H9 (cell line): ENCODE measurements at regions not wholly inside any gene's neighbourhood (a gene's known extent, or its start where the extent isn't known, plus 50 kb on each side); places are given as distances from the start of the nearest gene placed in this dataset.
A peak's percentile ranks its signal among the peaks of the same experiment; 100 is the strongest.

Source experiments
- DNase-seq: peaks from one replicate; pipeline ENCODE4 v3.0.0-alpha.2; 2017
- H2AFZ ChIP-seq: one replicate; pipeline ENCODE4 v1.6.1; 2013; ENCODE audit warnings: mild to moderate bottlenecking, low read length, control low read depth, moderate library complexity
- H2AK5ac ChIP-seq: 2 replicates; pipeline ENCODE4 v1.6.1; 2013; ENCODE audit warnings: low read length, control low read depth, mixed read lengths; ENCODE audit not compliant: insufficient read length
- H2BK120ac ChIP-seq: one replicate; pipeline ENCODE4 v1.6.1; 2013; ENCODE audit warnings: low read depth, mild to moderate bottlenecking, low read length, control low read depth, inconsistent platforms; ENCODE audit not compliant: poor library complexity, severe bottlenecking
- H2BK12ac ChIP-seq: 2 replicates; pipeline ENCODE4 v1.6.1; 2013; ENCODE audit warnings: low read length, control low read depth, mixed read lengths, low read depth; ENCODE audit not compliant: insufficient read length
- H2BK15ac ChIP-seq: 2 replicates; pipeline ENCODE4 v1.6.1; 2013; ENCODE audit warnings: low read depth, low read length, control low read depth
- H2BK20ac ChIP-seq: one replicate; pipeline ENCODE4 v1.6.1; 2013; ENCODE audit warnings: low read depth, mild to moderate bottlenecking, low read length, control low read depth, inconsistent platforms; ENCODE audit not compliant: poor library complexity, severe bottlenecking
- H2BK5ac ChIP-seq: 2 replicates; pipeline ENCODE4 v1.6.1; 2013; ENCODE audit warnings: low read length, control low read depth, mixed read lengths; ENCODE audit not compliant: insufficient read length
- H3K14ac ChIP-seq: 2 replicates; pipeline ENCODE4 v1.6.1; 2013; ENCODE audit warnings: low read length, control low read depth; ENCODE audit not compliant: insufficient read depth
- H3K18ac ChIP-seq: 2 replicates; pipeline ENCODE4 v1.6.1; 2013; ENCODE audit warnings: low read depth, mild to moderate bottlenecking, mixed read lengths, low read length, control low read depth; ENCODE audit not compliant: insufficient read length
- H3K23ac ChIP-seq: 2 replicates; pipeline ENCODE4 v1.6.1; 2013; ENCODE audit warnings: low read length, control low read depth, mixed read lengths, low read depth; ENCODE audit not compliant: insufficient read length
- H3K23me2 ChIP-seq: 2 replicates; pipeline ENCODE4 v1.6.1; 2013; ENCODE audit warnings: low read depth, mild to moderate bottlenecking, mixed read lengths, low read length, control low read depth; ENCODE audit not compliant: insufficient read length, poor library complexity, severe bottlenecking
- H3K27ac ChIP-seq: 2 replicates; pipeline ENCODE4 v1.5.1; 2013; ENCODE audit warnings: low read length, control low read depth, mixed read lengths, low read depth; ENCODE audit not compliant: insufficient read length
- H3K27me3 ChIP-seq: 2 replicates; pipeline ENCODE4 v1.6.1; 2013; ENCODE audit warnings: low read length, control low read depth, inconsistent platforms; ENCODE audit not compliant: insufficient read depth
- H3K4ac ChIP-seq: 2 replicates; pipeline ENCODE4 v1.6.1; 2013; ENCODE audit warnings: low read depth, mild to moderate bottlenecking, control low read depth, inconsistent platforms, low read length, moderate library complexity
- H3K4me1 ChIP-seq: 2 replicates; pipeline ENCODE4 v1.6.1; 2013; ENCODE audit warnings: low read length, control low read depth, inconsistent platforms; ENCODE audit not compliant: insufficient read depth
- H3K4me2 ChIP-seq: 2 replicates; pipeline ENCODE4 v1.6.1; 2013; ENCODE audit warnings: low read length, control low read depth, mixed read lengths; ENCODE audit not compliant: insufficient read length, insufficient read depth
- H3K56ac ChIP-seq: 2 replicates; pipeline ENCODE4 v1.6.1; 2013; ENCODE audit warnings: low read depth, mild to moderate bottlenecking, mixed read lengths, low read length, control low read depth; ENCODE audit not compliant: insufficient read length
- H3K79me1 ChIP-seq: 2 replicates; pipeline ENCODE4 v1.6.1; 2013; ENCODE audit warnings: low read depth, mild to moderate bottlenecking, moderate library complexity, low read length, control low read depth, inconsistent platforms; ENCODE audit not compliant: insufficient read depth, poor library complexity, severe bottlenecking
- H3K79me2 ChIP-seq: 2 replicates; pipeline ENCODE4 v1.6.1; 2013; ENCODE audit warnings: low read length, control low read depth, inconsistent platforms; ENCODE audit not compliant: insufficient read depth
- H3K9ac ChIP-seq: 2 replicates; pipeline ENCODE4 v1.6.1; 2013; ENCODE audit warnings: low read length, control low read depth, mixed read lengths; ENCODE audit not compliant: insufficient read length; ENCODE audit errors: extremely low read depth
- H3K9me3 ChIP-seq: one replicate; pipeline ENCODE4 v1.6.1; 2013; ENCODE audit warnings: low read depth, low read length, inconsistent platforms; ENCODE audit not compliant: control insufficient read depth
- H3T11ph ChIP-seq: one replicate; pipeline ENCODE4 v1.6.1; 2013; ENCODE audit warnings: mild to moderate bottlenecking, low read length, control low read depth, inconsistent platforms
- H4K20me1 ChIP-seq: one replicate; pipeline ENCODE4 v1.6.1; 2013; ENCODE audit not compliant: control insufficient read depth, insufficient read length, insufficient read depth
- H4K5ac ChIP-seq: 2 replicates; pipeline ENCODE4 v1.6.1; 2013; ENCODE audit warnings: low read depth, mild to moderate bottlenecking, mixed read lengths, low read length, control low read depth; ENCODE audit not compliant: insufficient read length
- H4K8ac ChIP-seq: replicated peaks from 2 replicates; pipeline ENCODE4 v1.6.1; 2013; ENCODE audit warnings: low read length, control low read depth, mixed read lengths, low read depth; ENCODE audit not compliant: insufficient read length
- H4K91ac ChIP-seq: 2 replicates; pipeline ENCODE4 v1.6.1; 2013; ENCODE audit warnings: low read depth, mild to moderate bottlenecking, moderate library complexity, mixed read lengths, low read length, control low read depth; ENCODE audit not compliant: insufficient read length
- H3K27ac Mint-ChIP-seq, 3 experiments: 2 replicates in 2 of 3; 3 replicates in 1 of 3; pipeline ENCODE4 v1.8.0; 2020 to 2021; ENCODE audit warnings: mixed read lengths in 3 of 3, mild to moderate bottlenecking in 1 of 3, moderate library complexity in 1 of 3
- H3K27me3 Mint-ChIP-seq: 2 replicates; pipeline ENCODE4 v1.8.0; 2021; ENCODE audit warnings: low read depth, mild to moderate bottlenecking, moderate library complexity, mixed read lengths
- H3K36me3 Mint-ChIP-seq, 3 experiments: 2 replicates in 2 of 3; 3 replicates in 1 of 3; pipeline ENCODE4 v1.8.0; 2020 to 2021; ENCODE audit warnings: low read depth in 3 of 3, mixed read lengths in 3 of 3; ENCODE audit not compliant: insufficient read depth in 1 of 3
- H3K4me1 Mint-ChIP-seq, 2 experiments: 2 replicates each; pipeline ENCODE4 v1.8.0; 2020; ENCODE audit warnings: mixed read lengths in 2 of 2
- H3K4me3 Mint-ChIP-seq, 2 experiments: 2 replicates in 1 of 2; 3 replicates in 1 of 2; pipeline ENCODE4 v1.8.0; 2020 to 2021; ENCODE audit warnings: mild to moderate bottlenecking in 2 of 2, mixed read lengths in 2 of 2, moderate library complexity in 1 of 2
- H3K9me3 Mint-ChIP-seq, 2 experiments: 2 replicates in 1 of 2; 3 replicates in 1 of 2; pipeline ENCODE4 v1.8.0; 2020; ENCODE audit warnings: mild to moderate bottlenecking in 2 of 2, mixed read lengths in 2 of 2, moderate library complexity in 1 of 2
- CTCF ChIP-seq: fragments of 200-600 bp; sonication (generic); conservative IDR thresholded peaks from 3 replicates; pipeline ENCODE4 v1.8.0; 2021; ENCODE audit warnings: antibody characterized with exemption, mild to moderate bottlenecking
- WGBS: extraction: QIAGEN DNeasy Blood & Tissue Kit; methylation state at CpG from one replicate; pipeline ENCODE4 v1.1.7; 2013; ENCODE audit warnings: missing lambda C conversion rate, low lambda C conversion rate, mixed read lengths; ENCODE audit not compliant: insufficient read length; ENCODE audit errors: extremely low coverage; 5-methylcytosine and 5-hydroxymethylcytosine counted together

- Mint-ChIP-seq H3K27me3 (no peaks in the 10 kb centered on the region), H3K9me3 (peaks cover 10 to 14% of the 10 kb centered on the region in 2 experiments), H3K36me3 (peaks cover 0 to 13% (median 9%) of the 10 kb centered on the region in 3 experiments; a peak in 6 of 7 replicates), H3K4me3 (0 out of 5 replicates have a peak overlapping the region, but pooled peaks of 1 of the 2 experiments have one; percentile 21), H3K27ac (peak overlapping the region; percentile 59 to 99 (median 98)), H3K4me1 (peaks cover 51 to 59% of the 10 kb centered on the region in 2 experiments)
- Histone ChIP-seq H4K20me1 (no peaks in the 10 kb centered on the region), H3K27me3 (no peaks in the 10 kb centered on the region), H2BK15ac (no peak overlapping the region), H4K5ac (no peak overlapping the region), H3T11ph (no peak overlapping the region), H3K27ac (peak overlapping the region; percentile 94), H3K9me3 (no peaks in the 10 kb centered on the region), H2BK20ac (no peak overlapping the region), H2AK5ac (no peak overlapping the region), H2BK12ac (no peak overlapping the region), H3K18ac (peak overlapping the region; percentile 27), H3K14ac (no peak overlapping the region), H3K4me2 (peak overlapping the region; percentile 65), H3K79me1 (no peaks in the 10 kb centered on the region), H3K4ac (no peak overlapping the region), H3K56ac (no peak overlapping the region), H3K79me2 (no peaks in the 10 kb centered on the region), H3K4me1 (peaks cover 20% of the 10 kb centered on the region), H4K91ac (no peak overlapping the region), H2BK5ac (peak overlapping the region; percentile 14), H4K8ac (no peak overlapping the region), H3K23me2 (peaks cover 3% of the 10 kb centered on the region), H2AFZ (no peak overlapping the region), H3K9ac (no peak overlapping the region), H3K23ac (no peak overlapping the region), H2BK120ac (no peak overlapping the region)
- WGBS = no CpG with 5 or more reads among the region's 1 CpG
- TF ChIP-seq CTCF = no peak
- peak; percentile 53 for DNase-seq
Measured at GRCh38 chr18:54528942-54529376, 62.1 kb upstream of the DYNAP start.
